ENCODE measurements at regions not wholly inside any gene's neighbourhood (a gene's known extent, or its start where the extent isn't known, plus 50 kb on each side); places are given as distances from the start of the nearest gene placed in this dataset.

GRCh38 chr22:47247579-47248240 lies 485.3 kb downstream of the TBC1D22A start:
- no peak for TF ChIP-seq CTCF (IDR thresholded peaks at IDR 0.05; ENCODE audit: low read length)
- TF ChIP-seq EZH2 (optimal IDR thresholded peaks at IDR 0.05; ENCODE audit: low read depth, low read length), result no peak
- no peak for TF ChIP-seq EZH2phosphoT487 (IDR thresholded peaks at IDR 0.05; ENCODE audit: low read length)

Data from MM.1S (cell line).